ENCODE measurements at regions not wholly inside any gene's neighbourhood (a gene's known extent, or its start where the extent isn't known, plus 50 kb on each side); places are given as distances from the start of the nearest gene placed in this dataset.

DNA sequence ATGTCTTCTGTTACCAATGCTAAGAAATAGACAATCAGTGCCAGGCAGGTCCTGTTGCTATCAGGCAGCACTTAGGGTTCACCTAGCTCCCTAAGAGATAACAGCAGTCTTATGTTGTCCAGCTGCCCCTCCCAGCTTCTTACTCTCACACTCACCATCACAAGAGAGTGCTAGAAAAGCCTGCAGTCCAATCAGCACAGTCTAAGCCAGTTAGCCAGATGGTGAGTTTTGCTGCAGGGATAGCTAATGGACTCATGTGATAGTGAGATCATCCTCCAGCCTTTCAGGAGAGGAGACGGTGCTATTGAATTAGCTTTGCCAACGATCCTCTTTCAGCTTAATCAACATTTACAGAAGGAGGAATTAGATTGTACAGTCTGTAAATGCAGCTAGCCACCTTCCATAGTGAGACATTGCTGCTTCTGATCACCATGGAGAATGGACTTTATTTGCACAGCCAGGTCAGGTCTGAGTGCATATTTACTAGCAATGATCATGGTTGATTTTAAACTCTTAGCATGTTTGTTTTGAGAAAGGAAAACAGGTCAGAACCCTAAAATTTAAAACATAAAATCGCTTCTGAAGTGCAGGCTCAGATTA lies 438.3 kb downstream of the CENPC start:
- no peak for DNase-seq

DNA sequence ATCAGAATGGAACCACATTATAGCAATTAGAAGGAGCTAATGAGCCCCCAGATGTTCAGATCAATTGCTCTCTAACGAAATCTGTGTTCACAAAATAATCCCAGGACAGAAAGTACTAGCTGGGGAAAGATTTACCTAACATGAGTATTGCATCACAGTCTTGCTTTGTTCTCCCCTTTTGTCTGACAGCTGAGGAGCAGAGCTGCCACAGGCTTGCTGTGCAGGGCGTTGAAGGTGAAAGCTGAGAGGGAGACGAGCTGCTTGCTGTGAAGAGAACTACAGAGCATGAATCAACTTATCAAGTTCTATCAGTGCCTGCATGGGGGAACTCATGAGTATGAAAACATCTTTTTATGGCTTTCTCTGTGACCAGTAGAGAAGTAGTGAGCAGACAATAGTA lies 441.2 kb downstream of the CENPC start:
- DNase-seq: no peak

DNA sequence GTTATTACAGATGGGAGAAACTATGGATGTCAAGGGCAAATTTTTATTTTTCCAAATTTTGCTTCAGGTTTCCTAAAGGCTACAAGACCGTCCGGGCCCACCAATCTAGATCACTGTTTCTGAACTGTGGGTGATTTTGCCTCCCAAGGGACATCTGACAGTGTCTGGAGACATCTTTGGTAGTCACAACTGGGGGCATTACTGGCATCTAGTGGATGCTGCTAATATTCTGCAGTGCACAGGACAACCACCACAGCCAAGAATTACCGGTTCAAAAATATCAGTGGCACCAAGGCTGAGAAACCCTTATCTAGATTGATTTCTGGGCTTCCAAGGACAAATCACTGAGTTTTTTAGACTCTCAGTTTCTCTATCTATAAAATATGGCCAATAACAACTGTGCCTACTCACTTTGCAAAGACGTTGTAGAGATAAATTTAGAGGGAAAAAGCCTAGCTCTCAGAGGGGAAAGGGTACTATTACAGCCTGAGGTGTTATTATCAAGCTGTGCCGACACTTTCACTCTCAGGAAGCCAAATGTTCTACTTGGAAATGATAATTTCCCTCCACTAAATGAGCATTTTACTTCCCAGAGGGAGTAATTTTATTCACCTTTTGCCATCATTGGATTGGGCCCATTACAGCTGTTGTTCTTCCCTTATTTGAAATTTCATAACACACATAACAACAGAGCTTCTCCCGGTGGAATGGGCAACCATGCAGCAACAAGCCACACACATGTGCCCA lies 442.1 kb downstream of the CENPC start:
- DNase-seq: no peak

DNA sequence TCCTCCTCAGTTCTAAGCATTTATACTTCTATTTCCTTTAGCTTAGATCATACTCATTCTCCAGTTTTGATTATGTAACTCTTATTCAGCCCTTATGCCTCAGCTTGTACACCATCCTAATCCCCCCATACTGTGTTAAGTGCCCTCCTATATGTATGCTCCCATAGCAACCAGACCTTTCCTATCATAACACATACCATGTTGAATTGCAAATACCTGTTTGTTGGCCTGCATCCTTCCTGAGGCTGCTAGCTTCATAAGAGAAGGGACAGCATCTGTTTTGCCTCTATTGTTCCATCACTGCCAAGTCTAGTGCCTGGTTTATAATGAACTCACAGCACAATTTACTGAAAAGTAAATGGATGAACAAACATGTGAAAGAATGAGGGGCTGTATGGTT lies 443.7 kb downstream of the CENPC start:
- DNase-seq: no peak

DNA sequence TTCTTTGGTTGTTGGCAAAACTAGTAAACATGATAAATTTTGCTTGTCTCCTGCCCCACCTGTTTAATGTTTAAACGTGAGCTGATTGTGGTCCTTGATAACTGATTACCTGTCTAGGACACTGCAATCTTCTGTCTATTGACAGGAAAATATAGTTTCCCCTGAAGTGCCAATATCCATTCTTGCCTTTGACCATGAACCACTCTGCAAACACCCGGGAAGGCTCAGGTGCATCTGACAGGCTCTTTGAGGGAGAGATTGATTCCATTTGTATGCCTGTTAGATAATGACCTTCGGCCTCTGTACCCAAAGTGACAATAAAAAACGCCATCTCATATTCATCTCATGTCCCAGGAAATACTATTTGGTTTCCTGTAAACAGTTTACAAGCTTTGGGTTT lies 453.0 kb downstream of the CENPC start:
- DNase-seq: no peak

DNA sequence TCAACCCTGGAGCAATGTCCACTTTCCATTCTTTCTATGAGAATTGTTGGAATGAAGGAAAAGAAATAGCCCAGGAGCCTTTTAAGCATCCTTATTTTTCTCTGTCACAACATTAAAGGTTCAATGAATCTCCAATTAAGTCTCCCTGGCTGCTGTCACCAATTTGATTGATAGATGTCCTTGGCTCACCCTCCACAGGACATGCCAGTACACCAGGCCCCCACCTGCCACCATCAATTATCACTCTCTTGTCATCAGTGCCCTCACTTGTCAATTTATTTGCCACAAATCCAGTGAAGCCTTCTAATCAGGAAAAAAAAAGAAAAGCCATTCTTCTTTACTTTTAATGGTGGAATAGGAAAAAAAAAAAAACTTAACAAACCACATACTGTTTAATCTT lies 453.6 kb downstream of the CENPC start:
- DNase-seq: no peak

DNA sequence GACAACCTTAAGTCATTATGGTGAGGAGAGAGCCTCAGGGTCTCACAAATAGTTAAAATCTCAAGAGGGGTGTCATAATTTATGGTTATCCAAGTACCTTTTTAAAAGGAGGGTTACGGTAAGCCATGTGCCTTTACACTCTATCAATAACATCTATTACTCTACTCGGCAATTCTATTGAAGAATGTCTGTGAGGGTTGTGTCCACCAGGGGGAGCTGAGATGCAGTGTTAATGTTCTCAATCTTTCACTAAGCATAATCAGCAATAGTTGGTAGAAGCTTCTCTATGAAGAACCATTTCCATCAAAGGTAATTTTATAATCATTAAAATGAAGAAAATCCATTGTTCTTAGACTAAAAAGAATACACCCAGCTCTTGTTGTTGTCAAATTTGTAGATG lies 457.4 kb downstream of the CENPC start:
- peak; percentile 30 for DNase-seq

DNA sequence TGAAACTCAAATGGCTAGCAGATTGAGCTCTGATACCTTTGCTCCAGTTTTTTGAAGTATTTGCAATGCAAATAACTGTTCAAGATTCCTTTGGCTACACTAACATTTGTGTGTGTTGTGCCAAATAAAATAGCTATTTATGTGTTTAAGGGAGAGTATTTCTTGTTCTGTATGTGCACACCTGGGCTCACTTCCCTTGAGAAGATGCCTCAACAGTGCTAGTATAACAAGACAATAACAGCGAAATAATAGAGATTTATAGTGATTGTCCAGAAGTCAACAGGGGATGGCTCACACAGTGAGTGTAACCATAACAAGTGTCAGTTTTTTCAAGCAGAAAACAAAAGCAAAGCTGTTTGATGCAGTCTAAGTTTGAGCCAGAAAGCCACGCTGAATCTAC lies 460.5 kb downstream of the CENPC start:
- no peak for DNase-seq

DNA sequence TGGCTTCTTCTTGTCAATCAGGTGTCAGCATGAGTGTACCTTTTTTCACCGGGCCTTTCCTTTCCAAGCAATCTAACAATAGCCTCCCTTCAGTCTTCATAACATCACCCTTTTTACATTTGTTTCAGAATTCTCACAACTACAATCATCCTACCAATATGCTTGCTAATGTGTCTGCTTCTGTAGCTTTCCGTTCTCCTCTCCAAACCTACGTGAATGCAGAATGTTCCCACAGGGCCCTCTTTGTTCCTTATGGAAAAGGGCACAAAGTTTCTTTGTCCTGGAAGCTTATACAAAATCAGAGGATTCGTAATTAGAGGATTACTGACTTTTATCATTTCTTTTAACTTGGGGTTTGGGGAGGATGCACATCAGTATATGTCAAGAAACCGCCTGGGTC lies 461.8 kb downstream of the CENPC start:
- DNase-seq: no peak

DNA sequence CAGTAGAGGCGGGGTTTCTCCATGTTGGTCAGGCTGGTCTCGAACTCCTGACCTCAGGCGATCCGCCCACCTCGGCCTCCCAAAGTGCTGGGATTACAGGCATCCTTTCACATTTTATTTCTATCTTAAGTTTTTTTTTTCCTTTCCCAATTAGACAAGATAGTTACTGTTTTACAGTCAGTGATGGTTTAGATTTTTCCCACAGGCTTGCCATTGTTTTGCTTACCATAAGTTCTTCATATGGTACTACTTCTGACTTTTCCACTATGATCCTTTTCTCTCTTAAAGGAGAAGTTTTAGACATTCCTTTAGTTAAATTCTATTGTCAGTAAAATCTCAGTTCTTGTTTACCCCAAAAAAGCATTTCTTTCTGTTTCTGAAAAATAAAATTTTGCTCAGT lies 462.6 kb downstream of the CENPC start:
- no peak for DNase-seq

DNA sequence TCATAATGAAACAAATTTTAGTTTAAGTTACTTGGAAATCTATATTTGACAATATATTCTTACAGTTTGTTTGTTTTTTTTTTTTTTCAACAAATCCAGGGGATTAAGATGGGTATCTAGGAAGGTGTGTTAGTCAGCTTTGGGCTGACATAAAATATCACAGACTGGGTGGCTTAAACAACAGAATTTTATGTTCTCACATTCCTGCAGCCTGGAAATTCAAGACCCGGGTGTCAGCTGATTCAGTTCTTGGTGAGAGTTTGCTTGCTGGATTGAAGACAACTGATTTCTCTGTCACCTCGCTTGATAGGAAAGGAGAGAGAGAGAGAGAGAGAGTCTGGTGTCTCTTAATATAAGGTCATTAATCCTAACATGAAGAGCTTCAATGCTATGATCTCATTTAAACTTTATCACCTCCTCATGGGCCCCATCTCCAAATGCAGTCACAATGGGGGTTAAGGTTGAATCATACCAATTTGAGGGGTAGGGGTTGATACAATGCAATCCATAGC lies 465.2 kb downstream of the CENPC start:
- no peak for DNase-seq

DNA sequence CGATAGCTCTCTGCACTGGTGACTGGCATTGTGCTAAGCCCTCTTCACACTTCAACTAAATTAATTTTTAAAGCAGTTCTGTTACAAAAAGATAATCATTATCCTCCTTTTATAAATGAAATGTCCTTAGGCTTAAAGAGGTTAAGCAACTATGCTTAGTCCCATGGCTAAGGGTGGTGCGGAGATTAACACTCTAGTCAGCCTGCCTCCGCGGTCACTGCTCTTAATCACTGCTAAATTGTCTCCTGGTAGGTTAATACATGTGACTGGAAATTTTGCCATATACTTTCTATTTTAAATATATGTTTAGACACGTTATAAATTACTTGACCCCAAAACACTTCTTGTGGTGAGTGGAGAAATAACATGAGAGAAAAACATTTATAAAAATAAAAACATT lies 473.7 kb downstream of the CENPC start:
- DNase-seq: no peak

DNA sequence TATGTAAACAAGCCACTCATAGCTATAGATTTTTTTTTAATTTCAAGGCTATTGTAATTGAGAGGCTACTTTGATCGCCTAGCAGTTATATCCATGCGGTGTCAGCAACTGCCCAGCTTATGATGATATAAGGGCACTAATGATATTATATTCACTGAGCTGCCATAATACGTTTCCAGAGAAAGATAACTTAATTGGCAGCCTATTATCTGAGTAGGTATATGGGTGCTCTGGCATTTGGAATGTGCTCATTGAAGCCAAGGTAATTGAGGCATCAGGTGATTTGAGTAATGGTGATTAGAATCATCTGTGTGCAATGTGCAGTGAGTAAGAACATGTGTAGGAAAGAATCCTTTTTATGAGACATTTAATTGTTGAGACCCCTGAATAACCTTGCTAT lies 490.0 kb downstream of the CENPC start:
- DNase-seq: no peak

DNA sequence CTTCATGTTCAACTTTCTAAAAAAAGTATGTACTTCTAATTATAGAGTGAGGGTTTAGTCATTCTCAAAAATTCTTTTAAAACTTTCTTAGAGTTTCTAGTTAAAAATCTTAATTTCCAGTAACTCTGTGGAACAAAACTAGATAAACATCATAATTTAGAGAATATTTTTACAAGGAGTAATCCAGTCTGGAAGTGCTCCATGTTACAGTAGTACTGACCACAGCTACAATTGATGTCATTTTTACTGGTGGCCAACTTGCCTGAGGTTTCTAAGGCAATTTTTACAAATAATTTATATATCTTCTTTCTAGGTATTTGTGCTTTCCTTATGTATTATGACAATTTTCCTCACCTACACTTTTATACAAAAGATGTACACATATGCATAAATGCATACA lies 490.4 kb downstream of the CENPC start:
- no peak for DNase-seq

DNA sequence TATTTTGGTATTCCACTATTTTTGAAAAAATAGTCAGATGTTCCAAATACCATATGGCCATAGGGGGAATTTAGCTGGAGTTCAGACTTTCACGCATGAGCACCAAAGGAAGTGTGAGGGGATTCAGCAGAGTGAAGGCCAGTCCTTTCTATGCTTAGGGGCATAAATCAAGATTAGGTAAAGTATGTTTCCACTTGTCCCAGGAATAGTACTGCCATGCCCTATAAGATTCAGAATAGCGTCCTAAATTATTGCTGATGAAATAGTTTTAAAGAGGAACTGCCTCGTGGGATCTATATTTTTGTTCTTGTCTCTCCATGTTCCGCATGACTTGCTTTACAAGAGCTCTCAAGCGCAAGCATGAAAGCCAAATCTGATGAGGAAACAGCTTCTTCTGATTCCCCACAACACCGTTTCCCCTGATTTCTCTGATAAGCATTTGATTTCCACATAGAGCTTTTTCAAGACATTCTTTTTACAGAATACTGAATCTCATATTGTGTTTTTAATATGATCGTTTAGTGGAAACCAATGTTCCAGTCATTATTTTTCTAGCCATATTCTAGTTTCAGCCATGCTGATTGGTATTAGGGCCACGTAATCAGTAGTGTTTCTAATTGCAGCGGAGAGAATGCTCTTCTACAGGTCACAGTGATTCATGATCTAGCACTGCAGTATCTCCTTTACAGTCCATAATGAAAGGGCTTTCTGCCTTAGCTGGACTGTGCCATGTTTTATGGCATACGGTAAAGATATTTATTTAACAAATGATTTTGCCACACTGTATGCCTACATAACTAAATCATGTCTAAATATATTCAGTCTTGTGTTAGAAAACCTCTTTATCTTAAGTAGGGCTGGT lies 492.3 kb downstream of the CENPC start:
- no peak for DNase-seq

DNA sequence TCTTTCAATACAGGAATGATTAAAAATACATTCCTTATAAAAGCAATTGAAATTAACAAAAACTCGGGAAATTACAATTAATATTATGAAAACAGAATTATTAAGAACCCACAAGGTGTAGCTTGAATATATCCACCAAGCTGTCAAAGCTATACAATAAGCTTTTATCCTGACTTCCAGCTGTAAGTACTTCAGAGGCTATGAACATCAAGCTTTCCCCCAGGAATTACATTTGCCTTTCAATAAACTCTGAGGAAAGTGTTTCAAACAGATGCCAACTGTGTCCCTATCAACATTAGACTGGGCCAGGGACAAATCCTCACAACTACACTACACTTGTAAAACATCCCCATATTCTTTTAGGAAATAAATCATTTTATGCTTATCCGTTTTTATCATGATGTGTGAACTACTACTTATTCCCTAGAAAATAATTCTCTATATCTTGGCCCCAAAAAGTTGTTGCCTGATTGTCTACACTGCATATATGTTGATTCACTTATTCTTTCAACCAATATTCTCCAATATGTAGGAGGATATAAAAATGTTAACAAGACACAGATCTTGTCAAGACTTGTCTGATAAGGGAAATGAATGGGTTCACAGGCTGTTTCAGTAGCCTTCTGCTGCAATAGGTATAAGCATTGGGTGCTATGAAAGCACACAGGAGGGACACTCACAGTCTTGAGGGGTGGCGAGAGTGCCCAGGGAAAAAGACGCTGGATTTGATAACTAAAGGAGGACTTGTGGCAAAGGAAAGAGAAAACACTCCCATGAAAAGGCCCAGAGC lies 494.1 kb downstream of the CENPC start:
- DNase-seq: no peak

DNA sequence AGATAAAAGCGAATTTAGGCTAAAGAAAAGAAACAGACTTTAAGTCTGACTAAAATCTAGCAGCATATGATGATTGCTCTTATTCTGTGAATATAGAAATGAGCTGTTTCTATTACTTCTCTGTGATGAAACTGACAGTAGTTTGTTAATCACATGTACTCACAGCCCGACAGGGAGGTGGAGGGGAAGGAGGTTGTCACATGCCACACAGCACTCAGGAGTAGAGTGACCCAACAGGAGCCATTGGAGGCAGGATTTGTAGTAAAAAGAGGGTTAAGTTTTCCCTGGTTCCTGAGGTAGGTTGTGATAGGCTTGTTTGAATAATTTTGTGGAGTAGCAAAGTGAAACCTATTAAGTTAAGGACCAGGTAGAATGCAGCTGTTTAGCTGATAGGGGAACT lies 495.9 kb downstream of the CENPC start:
- DNase-seq: no peak

DNA sequence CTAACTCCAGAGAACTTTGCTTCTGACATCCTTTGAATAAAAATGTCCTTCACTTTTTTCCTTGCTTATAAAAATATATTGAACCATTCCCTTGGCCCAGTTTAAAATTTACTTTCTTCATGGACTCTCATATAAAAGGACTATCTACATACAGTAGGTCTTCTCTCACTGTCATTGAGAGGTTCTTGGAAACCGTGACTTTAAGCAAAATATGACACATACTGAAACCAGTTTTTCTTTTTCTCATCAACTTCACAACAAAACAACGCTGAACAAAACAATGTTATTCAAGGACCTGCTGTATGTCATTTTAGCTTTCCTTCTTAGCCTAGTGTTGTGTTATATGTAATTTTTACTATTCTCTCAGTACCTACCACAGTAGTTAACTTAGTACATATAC lies 496.8 kb downstream of the CENPC start:
- DNase-seq: no peak

DNA sequence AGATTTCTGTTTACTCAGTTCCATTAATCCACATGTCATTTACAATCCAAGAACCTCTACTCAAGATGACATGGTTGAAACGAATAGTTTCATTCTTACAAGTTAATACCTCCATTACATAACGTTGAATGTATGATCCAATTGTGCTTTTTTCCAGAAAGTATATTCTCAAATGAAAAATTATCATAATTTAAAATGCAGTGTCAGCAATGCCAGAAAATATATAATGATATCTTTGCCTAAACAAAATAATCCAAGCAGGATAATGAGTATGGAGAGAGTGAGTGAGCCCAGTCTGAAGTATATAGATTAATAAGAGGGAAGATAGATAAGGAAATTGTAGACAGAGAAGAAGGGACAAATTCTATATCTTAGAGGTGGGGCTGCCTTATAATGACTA lies 505.0 kb downstream of the CENPC start:
- DNase-seq: no peak

DNA sequence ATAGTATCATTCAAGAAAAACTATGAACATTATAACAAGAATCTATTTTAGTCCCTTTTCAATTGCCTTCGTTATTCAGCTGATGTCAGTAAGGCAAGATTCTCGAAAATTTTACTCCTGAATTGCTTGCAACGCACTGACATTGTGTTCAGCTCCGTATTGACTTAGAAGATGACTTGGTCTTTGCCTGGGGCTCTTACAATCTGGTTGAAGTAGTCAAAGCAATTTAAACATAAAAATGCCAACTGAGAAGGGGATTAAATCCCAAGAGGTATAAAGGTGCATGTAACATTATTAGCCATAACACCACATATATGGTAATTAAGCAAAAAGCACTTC lies 507.1 kb downstream of the CENPC start:
- no peak for DNase-seq

DNA sequence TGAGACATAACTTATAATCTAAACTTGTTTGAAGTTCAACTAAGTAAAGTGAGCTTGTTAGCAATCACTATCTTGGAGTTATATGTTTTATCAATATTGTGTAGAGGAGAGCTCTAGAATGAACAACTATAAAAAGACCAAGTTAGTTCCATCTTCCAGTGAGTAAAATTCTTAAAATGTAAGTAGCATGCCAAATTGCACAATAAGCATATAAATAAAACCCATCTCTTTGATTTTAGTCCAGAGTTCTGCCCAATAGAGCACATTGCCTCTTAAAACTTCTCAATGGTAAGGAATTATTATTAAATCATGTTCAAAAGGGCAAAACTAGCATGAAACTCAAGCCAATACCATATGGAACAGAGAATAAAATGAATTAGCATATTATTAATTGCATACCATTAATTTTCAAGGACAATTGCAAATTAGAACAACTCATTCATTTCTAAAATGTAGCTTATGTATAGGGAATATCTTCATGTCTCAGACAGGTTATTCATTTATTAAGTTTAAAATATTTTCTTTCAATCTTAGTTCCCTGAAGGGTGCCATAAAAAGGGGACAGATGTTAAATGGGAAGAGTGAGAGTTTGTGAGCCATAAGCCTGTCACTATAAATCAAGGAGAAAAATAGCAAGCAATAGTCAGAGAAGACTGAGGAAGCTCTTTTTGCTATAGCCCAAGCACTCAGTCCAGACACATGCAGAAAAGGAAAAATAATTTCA lies 507.6 kb downstream of the CENPC start:
- no peak for DNase-seq

DNA sequence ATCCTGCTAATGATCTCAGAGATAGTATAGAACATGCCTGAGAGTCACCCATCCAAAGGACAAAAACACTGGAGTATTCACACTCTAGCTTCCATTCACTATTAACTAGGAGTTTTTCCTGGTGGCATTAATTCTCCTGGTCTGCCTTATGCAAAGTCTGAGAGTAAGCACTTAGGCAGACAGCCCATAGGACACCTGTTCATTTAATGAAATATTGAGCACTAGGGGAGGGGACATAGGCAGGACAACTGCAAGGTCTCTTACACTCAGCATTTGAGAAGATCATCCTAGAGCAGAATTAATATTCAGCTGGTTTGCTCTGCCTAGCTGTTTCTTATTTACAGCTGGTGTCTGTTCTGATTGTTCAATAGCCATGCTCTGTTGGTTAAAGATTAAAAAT lies 508.5 kb downstream of the CENPC start:
- DNase-seq: no peak

DNA sequence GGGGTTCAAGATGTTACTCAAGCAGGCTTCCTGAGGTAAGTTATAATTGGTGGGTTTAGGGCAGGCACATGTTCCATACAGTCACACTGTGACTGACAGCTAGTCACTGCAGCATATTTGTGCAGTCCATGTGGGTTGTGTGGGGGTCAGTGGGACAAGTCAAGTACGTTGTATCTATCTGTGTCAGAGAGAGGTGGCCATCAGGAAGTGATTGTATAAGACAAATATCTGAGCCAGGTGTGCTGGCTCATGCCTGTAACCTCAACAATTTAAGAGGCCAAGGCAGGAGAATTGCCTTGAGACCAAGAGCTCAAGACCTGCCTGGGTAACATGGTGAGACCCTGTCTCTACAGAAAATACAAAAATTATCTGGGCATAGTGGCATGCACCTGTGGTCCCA lies 509.3 kb downstream of the CENPC start:
- DNase-seq: no peak

Data from activated CD4-positive, CD25-positive, alpha-beta regulatory T cell treated with anti-CD3 and anti-CD28 coated beads, Interleukin-2, amount 50 U/mL, for 72 hours (primary cell).